Bronchial epithelial cell (primary cell): ENCODE measurements at regions not wholly inside any gene's neighbourhood (a gene's known extent, or its start where the extent isn't known, plus 50 kb on each side); places are given as distances from the start of the nearest gene placed in this dataset.
A peak's percentile ranks its signal among the peaks of the same experiment; 100 is the strongest.

Source experiments
- DNase-seq: peaks from one replicate; pipeline ENCODE4 v3.0.0-alpha.2; 2010; ENCODE audit warnings: low read depth
- FAIRE-seq: peaks from 2 replicates; lab custom pipeline; 2011; peaks lifted over from hg19 to GRCh38; lab: Jason Lieb, UNC
- H3K27me3 ChIP-seq: 2 replicates; pipeline ENCODE4 v1.5.1; 2011; ENCODE audit warnings: low read length; ENCODE audit not compliant: control insufficient read depth, insufficient read depth
- H3K36me3 ChIP-seq: 2 replicates; pipeline ENCODE4 v1.5.1; 2011; ENCODE audit warnings: low read length; ENCODE audit not compliant: control insufficient read depth, insufficient read depth
- H3K4me3 ChIP-seq: 2 replicates; pipeline ENCODE4 v1.5.1; 2011; ENCODE audit warnings: mild to moderate bottlenecking, low read depth, low read length, control low read depth
- CTCF ChIP-seq: IDR thresholded peaks from 2 replicates; pipeline ENCODE4 v1.5.1; 2011; ENCODE audit warnings: mild to moderate bottlenecking, moderate library complexity, low read length, control low read depth, inconsistent platforms; ENCODE audit not compliant: insufficient read depth, severe bottlenecking

GRCh38 chr10:8800426-8800825, 745.9 kb downstream of the GATA3 start:
- H3K27me3 ChIP-seq: no peaks in the 10 kb centered on the region
- no peak overlapping the region for H3K4me3 ChIP-seq
- no peak for TF ChIP-seq CTCF
- FAIRE-seq: no peak
- no peak for DNase-seq
- H3K36me3 ChIP-seq: no peaks in the 10 kb centered on the region

GRCh38 chr10:8803992-8804391, 749.5 kb downstream of the GATA3 start:
- TF ChIP-seq CTCF: no peak
- DNase-seq (no peak), FAIRE-seq (no peak)
- no peak overlapping the region for H3K4me3 ChIP-seq
- H3K36me3 ChIP-seq: no peaks in the 10 kb centered on the region
- no peaks in the 10 kb centered on the region for H3K27me3 ChIP-seq

GRCh38 chr10:8810677-8811076, 756.2 kb downstream of the GATA3 start:
- H3K36me3 ChIP-seq: no peaks in the 10 kb centered on the region
- no peak overlapping the region for H3K4me3 ChIP-seq
- FAIRE-seq (no peak), DNase-seq (no peak)
- no peak for TF ChIP-seq CTCF
- H3K27me3 ChIP-seq: no peaks in the 10 kb centered on the region

- no peaks in the 10 kb centered on the region for H3K27me3 ChIP-seq
- no peak overlapping the region for H3K4me3 ChIP-seq
- H3K36me3 ChIP-seq: no peaks in the 10 kb centered on the region
- TF ChIP-seq CTCF: no peak
- FAIRE-seq (no peak), DNase-seq (no peak)
These were observed 756.7 kb downstream of the GATA3 start for GRCh38 chr10:8811201-8811600.

GRCh38 chr10:8815969-8816368, 761.5 kb downstream of the GATA3 start:
- peak; percentile 77 for DNase-seq
- FAIRE-seq: peak; percentile 85
- Histone ChIP-seq H3K36me3 (no peaks in the 10 kb centered on the region), H3K27me3 (no peaks in the 10 kb centered on the region), H3K4me3 (no peak overlapping the region)
- no peak for TF ChIP-seq CTCF

- peak; percentile 92 for DNase-seq
- no peak overlapping the region for H3K4me3 ChIP-seq
- TF ChIP-seq CTCF: no peak
- no peak for FAIRE-seq
- no peaks in the 10 kb centered on the region for H3K27me3 ChIP-seq
- H3K36me3 ChIP-seq: no peaks in the 10 kb centered on the region
These were observed 762.8 kb downstream of the GATA3 start for GRCh38 chr10:8817299-8817698.
